HG02981 (cell line): ENCODE measurements at regions not wholly inside any gene's neighbourhood (a gene's known extent, or its start where the extent isn't known, plus 50 kb on each side); places are given as distances from the start of the nearest gene placed in this dataset.
"Not testable (repeated sequence)": the region's sequence is repeated elsewhere in the genome, so short reads cannot be mapped to it uniquely, and the experiment has no call there.

Source experiments
- ATAC-seq: cut with Tn5 transposase; IDR thresholded peaks from one replicate; pipeline ENCODE4 v1.9.1; 2021; ENCODE audit warnings: mild to moderate bottlenecking, moderate library complexity; ENCODE audit not compliant: unreplicated experiment

DNA sequence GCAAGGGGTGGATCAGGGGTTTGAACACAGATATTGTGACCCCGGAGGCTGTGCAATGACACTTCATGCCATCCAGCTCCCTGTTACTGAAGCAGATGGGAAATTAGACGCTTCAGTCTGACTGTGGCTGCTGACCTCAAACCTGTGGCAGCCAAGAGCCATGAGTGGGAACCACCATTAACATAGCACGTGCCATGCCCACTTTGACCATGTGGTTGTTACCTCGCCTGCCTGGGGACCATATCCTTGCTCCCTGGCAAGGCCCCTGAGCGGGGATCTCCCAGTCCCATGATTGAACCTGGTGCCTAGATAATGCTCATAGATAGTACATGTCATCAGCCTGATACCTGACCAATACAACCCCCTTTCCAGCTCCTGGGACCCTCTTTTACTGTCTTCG is 68.9 kb downstream of the CYP26B1 start:
- ATAC-seq = no peak

DNA sequence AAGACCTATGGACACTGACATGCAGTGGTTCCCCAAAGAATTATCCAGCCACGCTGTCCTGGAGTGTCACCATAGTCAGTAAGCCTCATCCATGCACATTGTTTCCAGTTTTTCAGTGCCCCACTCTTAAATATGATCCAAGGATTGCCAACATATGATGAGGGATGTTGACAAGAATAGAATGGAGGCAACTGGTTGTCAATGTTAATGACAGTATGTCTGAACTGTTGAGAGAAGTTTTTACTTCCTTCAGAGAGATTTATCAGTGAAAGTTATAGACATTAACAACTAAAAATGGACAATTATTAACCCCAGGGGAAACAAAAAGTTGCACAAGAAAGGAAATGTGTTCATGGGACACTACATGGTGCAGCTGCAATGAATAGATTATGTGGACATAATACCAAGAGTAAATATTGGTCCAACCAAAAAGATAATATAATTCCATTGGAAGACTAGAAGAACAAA is 69.9 kb downstream of the CYP26B1 start:
- no peak for ATAC-seq

DNA sequence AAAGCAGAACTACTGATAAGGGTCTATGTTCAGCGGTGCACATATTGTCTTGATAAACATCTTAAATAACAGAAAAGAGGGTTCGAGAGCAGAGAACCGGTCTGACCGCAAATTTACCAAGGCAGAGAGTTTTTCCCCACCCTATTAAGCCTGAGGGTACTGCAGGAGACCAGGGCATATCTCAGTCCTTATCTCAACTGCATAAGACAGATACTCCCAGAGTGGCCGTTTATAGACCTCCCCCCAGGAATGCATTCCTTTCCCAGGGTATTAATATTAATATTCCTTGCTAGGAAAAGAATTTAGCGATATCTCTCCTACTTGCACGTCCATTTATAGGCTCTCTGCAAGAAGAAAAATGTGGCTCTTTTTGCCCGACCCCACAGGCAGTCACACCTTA is 74.3 kb downstream of the CYP26B1 start:
- not testable (repeated sequence) for ATAC-seq

DNA sequence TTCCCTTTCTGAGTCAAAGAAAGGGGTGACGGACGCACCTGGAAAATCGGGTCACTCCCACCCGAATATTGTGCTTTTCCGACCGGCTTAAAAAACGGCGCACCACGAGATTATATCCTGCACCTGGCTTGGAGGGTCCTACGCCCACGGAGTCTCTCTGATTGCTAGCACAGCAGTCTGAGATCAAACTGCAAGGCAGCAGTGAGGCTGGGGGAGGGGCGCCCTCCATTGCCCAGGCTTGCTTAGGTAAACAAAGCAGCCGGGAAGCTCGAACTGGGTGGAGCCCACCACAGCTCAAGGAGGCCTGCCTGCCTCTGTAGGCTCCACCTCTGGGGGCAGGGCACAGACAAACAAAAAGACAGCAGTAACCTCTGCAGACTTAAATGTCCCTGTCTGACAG is 83.5 kb downstream of the CYP26B1 start:
- ATAC-seq = not testable (repeated sequence)

DNA sequence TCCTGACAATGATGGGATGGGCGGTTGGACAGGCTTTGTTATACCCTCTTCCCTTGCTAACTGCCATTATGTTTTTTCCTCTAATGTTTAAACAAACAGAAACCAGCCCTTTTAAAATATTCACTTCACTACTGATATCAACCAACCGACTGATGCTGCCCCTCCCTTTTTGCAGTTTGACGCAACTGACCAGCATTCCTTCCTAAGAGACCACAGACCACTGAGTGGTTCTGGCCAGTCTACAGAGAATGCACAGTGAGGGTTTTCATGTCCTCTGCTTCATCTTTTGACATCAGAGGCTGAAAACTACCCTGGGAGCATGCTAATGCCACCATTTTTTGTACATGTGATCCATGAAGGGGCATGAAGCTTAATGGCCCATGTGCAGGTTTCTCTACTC is 85.3 kb downstream of the CYP26B1 start:
- ATAC-seq = no peak

DNA sequence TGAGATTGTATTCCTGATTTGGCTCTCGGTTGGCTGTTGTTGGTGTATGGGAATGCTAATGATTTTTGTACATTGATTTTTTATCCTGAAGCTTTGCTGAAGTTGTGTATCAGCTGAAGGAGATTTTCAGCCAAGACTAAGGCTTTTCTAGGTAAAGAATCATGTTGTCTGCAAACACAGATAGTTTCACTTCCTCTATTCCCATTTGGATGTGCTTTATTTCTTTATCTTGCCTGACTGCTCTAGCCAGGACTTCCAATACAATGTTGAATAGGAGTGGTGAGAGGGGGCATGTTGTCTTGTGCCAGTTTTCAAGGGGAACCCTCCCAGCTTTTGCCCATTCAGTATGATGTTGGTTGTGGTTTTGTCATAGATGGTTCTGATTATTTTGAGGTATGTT is 90.4 kb downstream of the CYP26B1 start:
- no peak for ATAC-seq

DNA sequence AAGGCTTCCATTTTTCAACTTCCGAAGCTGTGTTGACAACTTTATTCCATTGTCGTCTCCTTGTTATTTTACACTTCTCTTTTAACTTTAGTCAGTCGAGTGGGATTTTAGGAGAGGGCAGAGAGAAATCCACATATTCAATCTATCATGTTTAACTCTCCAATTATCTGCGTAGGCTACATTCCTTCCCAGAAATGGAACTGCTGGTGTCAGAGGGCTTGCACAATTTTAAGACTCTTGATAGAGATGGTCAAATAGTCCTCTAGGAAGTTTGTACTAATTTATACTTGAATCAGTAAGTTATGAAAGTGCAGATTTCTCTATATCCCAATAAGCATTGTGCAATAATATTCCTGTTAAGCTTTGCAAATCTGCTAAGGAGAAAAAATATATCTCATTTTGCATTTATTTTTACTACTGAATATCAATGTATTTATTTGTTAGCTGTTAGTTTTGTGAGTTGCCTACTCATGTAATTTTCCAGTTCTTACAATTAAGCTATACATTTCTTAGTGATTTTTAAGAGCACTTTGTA is 95.6 kb downstream of the CYP26B1 start:
- ATAC-seq = no peak

DNA sequence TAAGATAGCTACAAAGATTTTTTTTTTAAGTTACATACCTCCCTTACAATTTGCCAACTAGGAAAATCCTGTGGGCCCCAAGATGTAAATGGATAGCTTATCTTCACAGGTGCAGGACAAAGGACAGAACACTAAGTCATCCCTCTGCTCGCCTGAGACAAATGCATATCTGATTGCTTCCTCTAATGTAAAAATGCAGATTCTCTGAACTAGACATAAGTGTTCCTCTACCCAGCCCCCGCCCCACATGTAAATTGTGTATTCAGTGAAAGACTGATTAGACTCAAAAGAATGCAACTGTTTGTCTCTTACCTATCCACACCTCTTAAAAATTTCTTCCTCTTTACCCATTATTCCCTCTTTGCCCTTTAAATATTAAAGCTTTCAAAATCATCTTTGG is 96.5 kb downstream of the CYP26B1 start:
- no peak for ATAC-seq

DNA sequence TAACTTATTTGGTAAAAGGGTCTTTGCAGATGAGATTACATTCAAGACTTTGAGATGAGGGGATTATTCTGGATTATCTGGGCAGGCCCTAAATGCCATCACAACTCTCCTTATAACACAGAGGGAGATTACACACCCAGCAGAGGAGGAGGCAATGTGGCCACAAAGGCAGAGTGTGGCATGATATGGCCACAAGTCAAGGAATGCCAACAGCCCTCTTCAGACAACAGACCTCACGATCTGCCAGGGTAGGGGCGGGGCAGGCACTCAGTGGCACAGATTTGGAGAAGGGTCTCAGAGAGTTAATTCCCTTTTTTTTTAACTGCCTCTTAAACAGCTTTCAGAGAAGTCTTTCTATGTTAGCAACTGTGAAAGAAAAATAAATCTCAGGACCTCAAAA is 96.9 kb downstream of the CYP26B1 start:
- no peak for ATAC-seq

DNA sequence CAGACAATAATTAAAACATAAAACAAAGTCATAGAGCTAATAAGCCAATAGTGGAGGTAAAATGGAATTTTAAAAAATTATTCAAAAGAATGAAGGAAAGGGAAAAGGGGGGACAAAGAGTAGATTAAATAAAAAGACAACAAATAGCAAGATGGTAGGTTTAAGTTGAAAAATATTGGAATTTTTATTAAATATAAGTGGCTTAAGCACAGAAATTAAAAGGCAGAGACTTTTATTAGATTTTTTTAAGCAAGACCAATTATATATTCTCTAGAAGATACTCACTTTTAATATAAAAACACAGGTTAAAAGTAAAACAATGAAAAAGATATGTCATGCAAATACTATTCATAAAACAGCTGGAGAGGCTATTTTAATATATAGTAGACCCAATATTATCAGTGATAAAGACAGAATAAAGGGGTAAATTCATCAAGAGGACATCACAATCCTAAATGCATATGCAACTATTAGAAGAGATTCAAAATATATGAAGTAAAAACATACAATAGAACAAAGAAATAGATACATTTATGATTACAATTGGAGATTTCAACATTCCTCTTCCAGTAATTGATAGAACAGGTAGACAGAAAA is 98.7 kb downstream of the CYP26B1 start:
- ATAC-seq = no peak

DNA sequence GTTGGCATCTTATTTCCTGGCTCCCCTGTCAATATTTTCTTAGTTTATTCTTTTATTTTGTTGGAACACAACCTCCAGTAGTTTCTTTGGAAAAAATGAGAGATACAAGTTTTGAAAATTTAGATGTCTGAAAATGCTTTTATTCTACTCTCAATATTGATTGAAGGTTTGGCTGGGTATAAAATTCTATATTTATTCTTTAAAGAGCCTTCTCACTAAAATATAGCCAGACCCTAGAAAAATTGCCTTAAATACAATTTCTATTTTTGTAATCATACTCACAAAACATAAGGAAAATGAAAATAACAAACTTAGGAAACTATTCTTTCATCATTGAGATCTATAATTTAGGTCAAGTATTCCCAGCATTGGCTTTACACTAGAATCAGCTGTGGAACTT is 103.7 kb downstream of the CYP26B1 start:
- no peak for ATAC-seq

DNA sequence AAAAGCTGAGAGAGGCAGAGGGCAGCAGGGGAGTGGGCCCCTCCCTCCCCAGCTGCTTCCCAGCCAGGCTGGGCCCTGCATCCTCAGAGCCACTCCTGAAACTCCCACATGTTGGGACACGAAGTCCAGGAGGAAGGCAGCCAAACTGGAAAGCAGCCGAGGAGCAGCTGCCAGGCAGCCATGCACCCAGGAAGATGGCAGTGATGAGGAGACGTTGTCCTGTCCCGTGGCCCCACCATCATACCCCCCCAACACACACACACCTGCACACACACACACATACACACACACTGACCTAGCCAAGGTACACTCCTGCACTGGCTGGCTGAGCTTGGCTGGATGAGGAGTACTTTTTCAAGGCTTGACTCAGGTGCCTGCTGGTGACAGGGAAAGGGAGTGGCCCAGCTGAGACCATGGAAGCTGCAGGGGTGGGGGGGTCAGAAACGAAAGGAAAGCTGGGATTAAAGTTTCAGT is 106.0 kb downstream of the CYP26B1 start:
- ATAC-seq = no peak

DNA sequence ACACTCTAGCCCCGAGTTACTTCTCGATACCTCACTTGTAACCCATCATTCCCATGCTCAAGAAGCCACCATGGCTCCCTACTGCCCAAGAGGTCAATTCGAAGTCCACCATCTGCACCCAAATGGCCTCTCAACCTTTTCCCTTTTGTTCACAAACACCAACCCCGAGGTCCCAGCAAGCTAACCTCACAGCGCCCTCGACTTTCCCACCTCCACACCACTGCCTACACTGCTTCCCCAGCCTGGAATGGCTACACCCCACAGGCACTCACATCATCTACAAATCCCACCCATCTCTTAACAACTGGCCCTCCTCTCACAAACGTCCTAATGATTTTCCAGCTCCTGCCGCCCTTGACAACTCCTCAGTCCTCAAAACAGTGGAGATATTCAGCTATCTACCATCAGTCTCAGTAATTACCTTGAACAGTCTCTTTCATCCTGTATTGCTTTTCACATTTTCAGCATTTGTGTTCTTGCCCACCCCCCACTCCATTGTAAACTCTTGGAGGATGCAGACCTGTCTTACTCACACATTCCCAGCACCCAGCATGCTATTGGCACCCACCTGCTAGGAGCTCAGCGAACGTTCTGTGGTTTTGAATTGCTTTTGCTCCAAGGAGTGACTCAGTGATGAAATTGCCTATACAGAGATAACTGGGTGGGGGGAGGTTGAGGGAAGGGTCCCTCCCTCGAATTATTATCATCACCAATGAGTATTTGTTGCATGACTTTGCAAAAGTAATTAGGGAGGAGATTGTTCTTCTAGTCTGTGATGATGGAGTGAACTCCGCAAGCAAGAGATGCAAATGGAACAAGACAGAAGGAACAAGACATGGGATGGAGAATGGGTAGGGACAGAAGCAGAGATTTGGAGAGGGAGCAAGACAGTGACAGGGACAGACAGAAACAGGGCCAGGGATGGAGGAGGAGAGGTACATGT is 106.8 kb downstream of the CYP26B1 start:
- ATAC-seq = no peak

DNA sequence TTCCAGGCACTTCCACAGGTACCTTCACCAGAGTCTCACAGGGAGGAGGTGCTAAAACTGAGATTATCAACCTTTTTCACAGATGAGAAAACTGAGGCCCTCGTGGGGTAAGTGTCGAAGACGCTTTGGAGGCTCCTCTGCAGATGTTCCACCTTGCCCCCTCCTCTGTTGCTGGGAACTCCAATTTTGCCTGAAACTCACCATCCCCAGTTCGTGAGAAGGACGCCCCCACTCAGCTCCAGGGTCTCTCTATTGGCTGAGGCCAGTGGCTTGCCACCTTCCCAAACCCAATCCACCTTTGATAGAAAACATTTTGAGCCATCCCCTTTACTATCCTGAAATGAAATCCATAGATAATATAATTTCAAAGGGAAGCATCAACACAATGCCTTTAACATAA is 109.1 kb downstream of the CYP26B1 start:
- ATAC-seq = no peak

DNA sequence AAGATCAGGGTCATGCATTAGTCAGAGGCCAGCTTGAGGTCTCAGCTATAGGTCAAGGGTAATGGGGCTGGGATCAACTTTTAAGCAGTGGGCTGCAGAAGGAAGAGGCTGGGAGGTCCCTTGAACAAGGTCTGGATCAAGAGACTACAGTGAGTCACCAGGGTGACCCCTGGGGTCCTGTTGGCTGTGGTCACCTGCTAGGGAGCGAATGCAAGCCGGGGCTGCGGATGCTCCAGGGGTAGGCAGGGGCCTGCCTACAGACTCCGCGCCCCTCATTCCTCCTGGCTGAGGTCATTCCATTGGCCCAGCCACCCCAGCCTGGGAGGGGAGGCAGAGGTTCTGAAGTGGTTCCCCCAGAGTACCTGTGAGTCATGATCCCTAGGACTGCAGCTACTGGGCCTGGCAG is 110.4 kb downstream of the CYP26B1 start:
- ATAC-seq = no peak

DNA sequence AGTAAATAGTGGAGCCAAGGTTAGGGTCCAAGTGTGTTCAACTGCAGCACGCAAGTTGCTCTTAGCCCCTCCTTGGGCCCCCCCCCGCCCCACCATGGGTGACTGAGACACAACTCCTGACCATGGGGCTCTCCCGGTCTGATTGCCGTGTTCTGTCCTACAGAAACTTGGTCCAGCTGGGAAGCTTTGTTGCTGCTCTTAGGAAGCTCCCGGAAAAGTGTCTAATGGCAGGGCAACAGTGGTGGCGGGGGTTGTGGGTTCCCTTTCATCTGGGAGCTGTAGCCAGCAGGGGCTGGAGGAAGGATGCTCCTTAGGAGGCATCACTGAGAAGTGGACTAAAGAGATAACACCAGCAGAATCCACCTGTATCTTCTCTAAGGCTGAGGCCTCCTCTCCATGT is 111.1 kb downstream of the CYP26B1 start:
- no peak for ATAC-seq

DNA sequence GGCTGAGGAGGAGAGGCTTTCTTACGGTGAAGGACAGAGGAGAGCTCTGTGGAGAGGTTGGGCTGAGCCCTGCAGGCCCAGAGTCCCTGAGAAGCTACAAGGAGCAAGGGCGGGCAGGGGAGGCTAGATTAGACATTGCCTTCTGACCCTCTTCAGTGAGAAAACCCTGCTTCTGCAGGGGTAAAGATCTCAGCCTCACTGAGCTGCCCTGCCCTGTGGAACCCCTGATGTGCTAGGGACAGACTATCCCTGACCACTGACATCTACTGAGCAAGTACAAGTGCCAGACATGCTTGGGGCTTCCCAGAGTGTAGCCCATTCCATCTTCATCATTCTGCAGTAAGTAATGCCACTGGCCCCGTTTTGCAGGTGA is 111.5 kb downstream of the CYP26B1 start:
- ATAC-seq = no peak

DNA sequence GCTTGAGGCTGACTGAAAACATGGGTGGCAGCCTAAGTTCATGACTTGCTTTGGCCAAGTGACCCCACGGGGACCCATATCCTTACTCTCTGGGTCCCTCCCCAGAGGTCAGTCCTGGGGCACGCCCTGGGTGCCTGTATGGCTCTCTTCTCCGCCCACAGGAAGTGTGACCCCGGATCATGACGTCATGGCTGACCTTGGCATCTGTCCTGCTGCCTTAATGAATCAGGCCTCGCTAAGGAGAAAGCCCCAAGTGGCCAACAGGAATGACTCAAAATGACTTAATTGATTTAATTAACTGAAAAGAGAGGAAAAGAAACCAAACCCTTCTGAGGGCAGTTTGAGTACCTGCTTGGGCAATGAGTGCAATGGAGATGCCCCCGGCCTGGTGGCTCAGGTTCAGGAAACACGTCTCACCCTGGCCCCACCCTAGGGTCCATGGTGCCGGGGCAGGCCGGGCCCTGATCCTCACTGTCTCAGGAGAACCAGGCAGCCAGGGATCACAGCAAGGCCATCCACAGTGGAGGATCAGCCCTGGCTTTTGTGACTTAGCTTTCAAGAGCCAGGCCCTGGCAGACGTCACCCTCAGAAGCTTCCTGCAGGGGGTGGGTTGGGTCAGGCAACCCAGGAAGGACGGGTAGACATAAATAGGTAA is 112.0 kb downstream of the CYP26B1 start:
- no peak for ATAC-seq

DNA sequence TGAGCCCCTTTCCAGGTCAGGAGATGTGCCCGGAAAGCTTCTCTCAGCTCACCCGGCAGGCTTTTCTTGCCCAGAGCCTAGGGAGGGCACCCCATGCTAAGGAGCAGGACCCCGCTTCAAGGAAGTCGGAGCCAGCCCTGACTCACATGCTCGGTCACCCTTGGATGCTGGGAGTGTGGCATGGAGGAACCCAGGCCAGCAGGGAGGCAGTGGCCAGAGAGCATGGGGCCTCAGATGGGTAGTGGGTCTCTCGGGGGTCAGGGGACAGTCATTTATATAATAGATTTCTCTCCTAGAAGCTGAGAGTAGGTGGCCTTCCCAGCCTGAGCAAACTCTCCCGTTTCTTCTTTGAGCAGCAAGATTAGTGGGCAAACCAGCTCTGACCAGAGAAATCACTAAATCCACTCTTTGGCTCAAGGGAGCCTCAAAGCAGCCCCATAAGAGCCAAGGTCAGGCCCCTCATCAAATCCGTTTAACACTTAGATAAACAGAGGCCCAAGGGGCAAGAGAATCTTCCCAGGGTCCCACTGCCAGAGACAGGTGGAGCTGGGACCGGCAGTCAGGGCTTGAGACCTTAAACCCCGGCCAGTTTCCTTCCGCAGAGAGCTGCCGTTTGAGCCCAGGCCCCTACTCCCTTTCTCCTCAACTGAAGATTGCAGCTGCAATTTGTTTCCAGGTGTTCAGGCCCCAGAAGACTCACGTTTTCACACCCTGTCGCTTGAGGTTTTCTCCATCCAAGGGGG is 113.1 kb downstream of the CYP26B1 start:
- ATAC-seq = no peak

DNA sequence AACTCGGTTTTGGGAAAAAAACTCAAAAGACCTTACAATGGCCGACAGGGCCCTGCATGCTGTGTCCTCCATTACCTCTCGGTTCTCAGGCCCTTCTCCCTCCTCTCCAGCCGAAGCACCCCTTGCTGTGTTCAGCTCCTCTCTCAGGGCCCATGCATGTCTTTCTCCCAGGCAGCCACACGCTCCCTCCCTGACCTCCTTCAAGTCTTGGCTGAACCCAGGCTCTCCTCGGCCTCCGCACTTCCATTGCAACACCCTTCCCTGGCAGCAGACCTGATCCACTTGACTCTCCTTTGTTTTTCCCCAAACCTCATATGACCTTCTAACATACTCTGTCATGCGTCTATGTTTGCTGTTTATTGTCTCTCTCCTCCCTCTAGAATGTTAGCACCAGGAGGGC is 114.0 kb downstream of the CYP26B1 start:
- no peak for ATAC-seq
